SKM-1 (cell line): ENCODE measurements at regions not wholly inside any gene's neighbourhood (a gene's known extent, or its start where the extent isn't known, plus 50 kb on each side); places are given as distances from the start of the nearest gene placed in this dataset.

Source experiments
- DNase-seq: peaks from one replicate; lab custom pipeline; 2025; ENCODE audit not compliant: unreplicated experiment; lab: John Stamatoyannopoulos, UW

DNA sequence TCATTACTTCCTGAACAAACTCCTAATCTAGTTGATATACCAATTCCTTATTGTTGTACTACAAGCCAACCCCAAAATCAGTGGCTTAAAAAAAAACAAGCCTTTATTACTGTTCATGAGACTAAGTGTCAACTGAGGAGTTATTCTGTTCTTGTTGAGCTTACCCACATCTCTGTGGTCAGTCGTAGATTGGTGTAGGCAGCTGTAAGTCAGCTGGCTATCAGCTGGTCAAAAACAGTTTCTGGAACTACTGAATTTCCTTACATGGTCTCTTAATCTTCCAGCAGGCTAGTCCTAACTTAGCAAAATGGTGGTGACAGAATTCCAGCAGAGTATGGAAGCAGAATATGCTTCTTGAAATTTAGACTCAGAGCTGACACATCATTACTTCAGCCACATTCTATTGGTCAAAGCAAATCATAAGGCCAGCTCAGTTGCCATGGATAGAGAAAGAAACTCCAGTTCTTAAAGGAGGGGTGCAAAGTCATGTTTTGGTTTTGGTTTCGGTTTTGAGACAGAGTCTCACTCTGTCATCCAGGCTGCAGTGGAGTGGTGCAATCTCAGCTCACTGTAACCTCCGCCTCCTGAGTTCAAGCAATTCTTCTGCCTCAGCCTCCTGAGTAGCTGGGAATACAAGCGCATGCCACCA, 386.1 kb upstream of the MPDZ start:
- no peak for DNase-seq

DNA sequence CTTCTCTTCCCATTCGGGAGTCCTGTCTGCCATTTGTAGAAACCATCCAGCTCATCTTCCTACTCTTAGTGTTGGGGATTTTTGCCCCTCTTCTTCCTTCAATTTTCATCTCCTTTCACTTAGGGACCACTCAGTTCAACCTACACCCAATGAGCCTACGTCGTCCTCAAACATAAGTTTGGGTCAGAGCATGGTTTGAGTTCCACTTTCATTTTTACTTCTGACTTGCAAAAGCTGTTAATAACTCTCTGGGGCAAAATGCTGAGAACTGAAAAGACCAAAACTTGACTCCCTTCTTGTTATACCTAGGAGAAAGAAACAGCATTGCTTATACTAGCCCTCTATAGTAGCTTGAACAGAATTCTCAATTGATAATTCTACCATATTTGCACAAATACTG, 381.5 kb upstream of the MPDZ start:
- DNase-seq = no peak

DNA sequence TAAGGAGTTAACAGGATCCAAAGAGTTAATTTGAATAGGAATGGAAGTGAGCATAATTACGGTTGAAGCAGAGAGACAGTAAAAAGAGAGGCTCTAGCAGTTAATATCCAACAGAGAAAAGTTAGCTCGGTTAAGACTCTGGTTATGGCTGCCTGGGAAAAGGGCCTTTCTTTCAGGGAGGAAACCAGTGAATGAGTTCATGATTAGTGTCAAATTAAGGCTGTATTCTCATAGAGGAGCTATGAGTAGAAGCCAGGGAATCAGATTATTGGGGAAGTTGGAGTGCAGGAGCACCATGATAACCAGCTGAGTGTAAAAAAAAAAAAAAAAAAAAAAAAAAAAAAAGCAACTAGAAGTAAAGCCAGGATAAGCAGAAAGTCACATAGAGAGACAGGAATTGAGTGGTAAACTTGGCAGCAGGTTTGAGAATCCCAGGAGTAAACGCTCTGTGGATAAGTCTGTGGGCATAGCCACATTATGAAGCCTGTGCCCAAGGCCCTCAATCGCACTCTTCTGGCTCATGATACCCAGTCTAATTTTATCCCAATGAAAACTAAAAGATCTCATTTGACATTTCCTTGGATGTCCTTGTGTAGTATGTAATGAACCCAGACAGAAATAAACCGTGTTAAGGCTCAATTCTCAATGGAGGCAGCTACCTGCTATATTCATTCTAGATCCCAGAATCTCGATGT, 372.6 kb upstream of the MPDZ start:
- no peak for DNase-seq

DNA sequence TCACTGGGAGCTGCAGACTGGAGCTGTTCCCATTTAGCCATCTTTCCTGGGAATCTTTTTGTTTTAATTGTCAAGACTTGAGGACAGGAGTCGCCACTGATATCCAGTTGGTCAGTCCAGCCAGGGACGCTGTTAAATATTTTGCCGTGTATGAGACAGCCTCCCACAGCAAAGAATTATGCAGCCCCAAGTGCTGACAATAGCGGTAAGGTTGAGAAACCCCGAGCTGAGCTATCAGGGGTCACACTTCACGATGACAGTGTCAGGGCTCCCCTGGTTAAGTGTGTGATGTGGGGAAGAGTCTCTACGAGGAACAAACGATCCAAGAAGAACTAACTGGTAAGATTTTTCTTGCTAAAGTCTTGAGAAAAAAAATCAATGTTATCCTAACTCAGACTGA, 372.0 kb upstream of the MPDZ start:
- no peak for DNase-seq

DNA sequence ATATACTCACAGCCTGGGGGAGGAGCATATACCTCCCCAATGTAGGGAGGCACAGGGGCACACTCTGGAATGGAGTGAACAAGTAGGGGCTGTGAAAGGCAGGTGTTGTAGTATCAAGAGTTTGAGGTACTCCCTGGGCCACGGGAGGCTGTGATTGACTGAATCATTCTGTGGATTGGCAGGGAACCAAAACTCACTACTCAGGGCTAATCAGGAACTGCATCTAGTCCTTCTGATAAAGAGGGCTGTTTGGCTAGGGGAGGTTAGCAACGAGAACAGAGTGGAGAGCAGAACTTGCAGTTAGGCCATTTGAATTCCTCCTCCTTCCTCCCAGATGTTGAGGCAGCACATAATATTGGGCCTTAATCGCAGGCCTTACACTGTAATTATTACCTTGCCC, 369.2 kb upstream of the MPDZ start:
- DNase-seq = no peak

DNA sequence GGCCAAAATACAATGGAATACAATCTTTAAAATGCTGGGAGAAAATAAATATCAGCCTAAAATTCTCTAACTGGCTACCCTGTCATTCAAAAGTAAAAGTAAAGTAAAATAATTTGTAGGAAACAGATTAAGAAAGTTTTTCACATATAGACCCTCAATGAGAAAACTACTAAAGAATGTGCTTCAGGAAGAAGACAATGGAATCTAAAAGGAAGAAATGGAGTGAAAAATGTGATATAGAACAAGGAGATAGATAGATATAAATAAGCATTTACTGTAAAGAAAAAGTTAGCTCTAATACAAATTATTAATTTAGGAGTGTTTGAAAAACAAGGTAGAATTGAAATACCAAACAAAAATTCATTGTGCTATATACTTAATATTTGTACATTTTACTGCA, 368.6 kb upstream of the MPDZ start:
- DNase-seq = no peak

DNA sequence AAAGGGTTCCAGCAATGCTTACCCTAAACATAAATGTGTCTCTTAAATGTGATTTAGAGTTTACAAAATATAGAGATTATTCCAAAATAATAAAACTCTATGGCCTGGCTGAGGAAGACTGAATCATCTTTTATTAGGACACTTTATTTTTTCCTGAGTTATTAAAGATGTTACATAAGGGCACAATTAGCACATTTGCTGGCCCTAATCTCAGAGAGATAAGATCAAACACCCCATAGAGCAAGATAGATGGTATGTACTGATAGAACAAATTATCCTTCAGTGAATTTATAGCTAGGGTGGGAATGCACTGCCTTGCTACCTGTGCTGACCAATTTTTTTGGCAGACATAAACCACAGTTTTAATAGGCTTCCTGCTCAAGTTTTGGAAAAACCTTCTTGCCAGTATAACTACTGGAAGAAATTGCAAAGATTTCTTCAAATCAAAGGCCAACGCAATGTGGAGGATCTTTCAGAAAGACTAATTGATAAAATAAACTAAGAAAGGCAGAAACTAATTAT, 367.1 kb upstream of the MPDZ start:
- DNase-seq = no peak

DNA sequence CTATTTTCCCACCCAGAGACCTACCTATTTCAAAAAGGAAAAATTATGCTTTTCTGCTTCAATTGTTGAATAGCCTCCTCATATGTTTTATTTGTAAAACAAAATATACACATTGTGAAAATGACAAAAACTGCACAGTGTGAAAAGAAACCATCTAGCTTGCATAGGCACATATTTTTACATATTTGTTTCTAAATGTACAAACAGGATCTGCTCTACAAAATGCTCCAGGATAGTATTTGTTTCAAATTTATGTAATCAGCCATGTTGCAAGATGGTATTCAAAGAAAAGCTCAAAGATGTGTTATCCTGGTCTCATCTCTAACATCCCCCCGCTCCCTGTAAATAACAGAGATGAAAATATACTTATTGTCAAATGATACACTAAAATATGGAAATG, 366.1 kb upstream of the MPDZ start:
- no peak for DNase-seq

DNA sequence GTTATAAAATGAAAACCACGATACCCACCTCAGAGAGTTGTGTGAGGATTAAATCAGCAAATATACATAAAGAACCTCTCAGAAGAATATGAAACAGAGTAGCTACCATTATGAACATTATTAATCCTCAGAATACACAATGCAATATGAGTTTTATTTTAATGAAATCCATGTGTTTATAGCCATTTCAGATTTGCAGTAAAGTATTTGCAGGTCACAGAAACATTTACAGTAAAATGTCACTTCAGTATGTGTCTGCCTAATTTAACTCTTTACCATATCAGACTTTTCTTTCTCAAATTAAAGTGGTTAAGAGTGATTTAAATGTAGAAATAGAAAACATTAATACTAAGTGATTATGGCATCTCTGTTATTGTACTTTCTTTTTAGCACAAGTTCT, 365.2 kb upstream of the MPDZ start:
- DNase-seq = no peak

DNA sequence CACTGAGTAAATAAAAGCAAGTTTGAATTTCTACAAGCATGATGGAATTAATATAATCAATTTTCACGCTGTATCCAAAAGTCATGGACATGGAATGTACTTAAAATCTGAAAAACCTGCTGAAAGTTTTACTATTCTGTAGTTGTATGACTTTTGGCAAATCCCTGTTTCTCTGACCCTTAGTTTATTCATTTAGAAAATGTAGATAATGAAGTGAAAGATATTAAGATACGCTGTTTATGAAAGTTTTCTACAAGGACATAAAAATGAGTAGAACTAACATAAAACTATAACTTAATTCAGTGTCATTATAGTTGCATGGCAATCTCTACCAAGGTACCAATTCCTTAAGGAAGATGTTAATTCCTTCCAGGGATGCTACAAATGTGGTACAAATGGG, 363.2 kb upstream of the MPDZ start:
- no peak for DNase-seq

DNA sequence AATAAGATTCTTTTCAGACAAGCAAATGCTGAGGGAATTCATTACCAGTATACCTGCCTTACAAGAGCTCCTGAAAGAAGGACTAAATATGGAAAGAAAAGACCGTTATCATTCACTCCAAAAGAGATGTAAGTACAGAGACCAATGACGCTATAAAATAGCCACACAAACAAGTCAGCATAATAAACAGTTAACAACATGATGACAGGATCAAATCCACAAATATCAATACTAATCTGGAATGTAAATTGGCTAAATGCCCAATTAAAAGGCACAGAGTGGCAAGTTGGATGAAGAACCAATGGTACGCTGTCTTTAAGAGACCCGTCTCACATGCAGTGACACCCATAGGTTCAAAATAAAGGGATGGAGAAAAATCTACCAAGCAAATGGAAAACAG, 349.6 kb upstream of the MPDZ start:
- DNase-seq = no peak

DNA sequence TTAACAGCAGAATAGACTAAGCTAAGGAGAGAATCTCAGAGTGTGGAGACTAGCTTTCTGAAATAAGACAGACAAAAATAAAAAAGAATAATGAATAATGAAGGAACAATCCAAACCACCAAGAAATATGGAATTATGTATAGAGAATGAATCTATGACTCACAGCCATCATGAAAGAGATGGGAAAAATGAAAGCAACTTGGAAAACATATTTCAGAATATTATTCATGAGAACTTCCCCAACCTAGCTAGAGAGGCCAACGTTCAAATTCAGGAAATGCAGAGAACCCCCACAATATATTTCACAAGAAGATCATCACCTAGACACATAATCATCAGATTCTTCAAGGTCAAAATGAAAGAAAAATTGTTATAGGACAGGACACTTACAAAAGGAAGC, 349.0 kb upstream of the MPDZ start:
- no peak for DNase-seq

DNA sequence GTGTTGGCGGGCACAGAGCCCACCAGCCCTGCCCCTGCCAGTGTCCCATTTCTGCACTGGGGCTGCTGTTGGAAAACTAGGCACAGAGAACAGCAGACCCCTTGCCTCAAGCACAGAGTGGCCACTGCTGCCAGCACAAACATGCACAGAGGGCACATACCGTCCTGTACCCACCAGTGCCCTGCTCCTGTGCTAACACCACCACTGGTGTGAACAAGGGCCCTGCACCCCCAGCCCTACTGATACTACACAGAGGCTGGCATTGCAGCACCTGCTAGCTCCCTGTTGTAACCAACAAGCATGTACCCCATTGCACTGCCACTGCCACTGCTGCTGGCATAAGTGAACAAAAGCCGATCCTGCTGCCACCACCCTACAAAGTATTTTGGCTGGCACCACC, 348.0 kb upstream of the MPDZ start:
- no peak for DNase-seq

DNA sequence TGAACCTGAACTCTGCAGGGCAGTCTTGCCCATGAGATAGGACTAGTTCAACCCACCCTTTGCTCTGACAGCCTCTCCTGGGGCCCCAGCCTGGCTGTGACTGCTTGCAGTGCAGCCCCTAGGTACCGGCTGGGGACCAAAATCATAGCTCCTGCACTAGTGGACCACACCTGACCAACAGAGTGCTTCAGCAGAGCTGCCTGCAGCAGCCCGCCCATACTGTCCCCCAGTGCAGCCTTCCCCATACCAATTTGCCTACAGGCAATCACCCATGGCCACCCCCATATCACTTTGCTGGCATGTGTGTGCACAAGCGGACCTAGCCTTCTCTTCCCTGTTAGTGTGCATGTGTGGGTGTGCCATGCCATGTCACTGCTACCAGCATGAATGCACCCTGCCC, 347.6 kb upstream of the MPDZ start:
- no peak for DNase-seq

DNA sequence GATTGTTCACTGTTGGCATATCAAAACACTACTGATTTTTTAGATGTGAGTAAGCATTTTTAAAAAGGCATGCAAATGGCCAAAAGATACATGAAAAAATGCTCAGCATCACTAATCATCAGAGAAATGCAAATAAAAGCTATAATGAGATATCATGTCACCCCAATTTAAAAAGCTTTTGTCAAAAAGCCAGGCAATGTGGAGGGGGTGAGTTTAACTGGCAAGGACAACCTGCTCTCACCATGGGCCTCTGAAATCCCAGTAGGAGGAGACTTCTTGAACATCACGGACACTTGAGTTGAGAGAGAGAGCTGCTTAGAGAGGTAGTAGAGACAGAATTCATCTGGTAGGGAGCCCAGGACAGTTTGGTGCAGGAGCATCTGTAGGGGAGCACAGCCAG, 347.1 kb upstream of the MPDZ start:
- DNase-seq = no peak

DNA sequence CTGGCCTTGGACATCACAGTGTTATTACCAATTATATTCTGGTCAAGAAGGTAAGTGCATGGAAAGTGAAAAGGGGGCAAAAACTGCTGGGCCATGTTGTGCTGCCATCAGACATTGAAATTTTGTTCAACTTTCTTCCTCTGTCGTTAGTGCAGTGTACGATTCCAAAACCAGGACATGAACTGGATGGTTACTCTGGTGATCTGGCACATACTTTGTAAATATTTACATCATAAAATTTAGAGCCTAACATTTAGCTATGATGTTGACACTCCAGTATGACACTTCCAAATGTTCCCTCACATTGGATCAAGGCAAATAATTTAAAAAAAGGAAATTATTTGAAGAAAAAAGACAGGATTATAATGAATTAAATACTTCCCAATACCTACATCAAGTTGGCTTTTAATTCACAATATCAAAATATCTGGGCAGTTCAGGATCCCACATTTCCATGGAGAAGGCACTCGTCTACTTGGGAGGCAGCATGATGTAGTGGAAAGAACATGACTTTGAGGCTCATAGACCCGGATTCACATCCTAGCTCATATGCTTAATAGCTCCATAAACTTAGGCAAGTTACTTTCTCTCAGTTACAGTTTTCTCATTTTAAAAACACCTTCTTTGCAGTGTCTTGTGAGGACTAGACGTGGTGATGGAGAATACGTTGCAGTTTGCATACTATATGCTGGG, 342.5 kb upstream of the MPDZ start:
- no peak for DNase-seq

DNA sequence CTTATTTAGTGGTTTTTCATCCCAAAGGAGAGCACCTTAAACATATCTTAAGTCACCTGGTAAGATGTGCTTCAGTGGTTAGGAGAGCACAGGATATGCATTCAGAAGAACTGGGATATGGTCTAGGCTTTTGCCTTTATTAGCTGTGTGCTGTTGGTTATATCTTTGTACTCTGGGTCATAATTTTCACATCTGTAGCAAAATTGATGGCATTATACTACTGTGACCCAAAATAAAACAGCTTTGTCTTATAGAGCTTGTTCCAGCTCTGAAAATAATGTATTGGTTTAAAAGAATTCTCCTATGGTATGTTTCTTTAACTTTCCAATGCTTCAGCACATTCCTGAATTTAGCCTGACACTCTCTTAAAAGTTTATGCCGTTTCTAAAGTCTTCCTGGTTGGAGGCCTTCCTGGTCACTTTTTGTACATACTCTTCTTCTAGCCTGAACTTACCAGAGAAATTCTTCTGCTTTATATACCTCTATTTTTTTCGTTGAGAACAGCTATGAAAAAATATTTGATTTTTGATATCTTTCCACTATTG, 337.1 kb upstream of the MPDZ start:
- DNase-seq = no peak

DNA sequence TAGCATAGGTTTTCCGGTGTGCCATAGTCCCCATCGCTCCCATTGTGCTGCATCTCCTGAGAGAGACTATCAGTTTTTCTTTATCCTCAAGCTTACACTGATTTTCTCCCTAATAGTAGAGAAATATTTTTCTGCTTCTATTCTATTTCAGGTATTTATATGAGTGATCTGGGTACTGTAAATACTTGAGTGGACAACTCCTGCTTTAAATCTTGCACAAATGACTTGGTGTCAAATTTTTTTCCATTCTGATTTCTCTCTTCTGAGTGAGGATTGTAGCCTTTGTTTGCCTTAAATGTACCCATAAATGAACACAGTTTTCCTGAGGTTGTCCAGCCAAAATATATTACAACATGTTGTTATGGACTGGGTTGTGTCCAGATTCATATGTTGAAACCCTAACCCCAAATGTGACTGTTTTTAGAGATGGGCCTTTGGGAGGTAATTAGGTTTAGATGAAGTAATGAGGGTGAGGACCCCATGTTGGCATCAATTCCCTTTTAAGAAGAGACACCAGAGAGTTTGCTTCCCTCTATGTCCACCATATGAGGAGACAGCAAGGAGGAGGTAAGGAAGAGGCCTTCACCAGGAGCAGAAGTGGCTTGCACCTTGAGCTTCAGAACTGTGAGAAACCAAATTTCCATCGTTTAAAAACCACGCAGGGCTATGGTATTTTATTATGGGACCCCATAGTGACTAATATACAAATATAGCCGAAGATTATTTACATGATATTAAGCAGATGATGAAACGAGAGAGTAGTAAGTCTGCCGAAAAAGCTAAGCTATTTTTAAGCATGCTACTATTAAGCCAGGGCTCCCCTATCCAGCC, 336.4 kb upstream of the MPDZ start:
- no peak for DNase-seq

DNA sequence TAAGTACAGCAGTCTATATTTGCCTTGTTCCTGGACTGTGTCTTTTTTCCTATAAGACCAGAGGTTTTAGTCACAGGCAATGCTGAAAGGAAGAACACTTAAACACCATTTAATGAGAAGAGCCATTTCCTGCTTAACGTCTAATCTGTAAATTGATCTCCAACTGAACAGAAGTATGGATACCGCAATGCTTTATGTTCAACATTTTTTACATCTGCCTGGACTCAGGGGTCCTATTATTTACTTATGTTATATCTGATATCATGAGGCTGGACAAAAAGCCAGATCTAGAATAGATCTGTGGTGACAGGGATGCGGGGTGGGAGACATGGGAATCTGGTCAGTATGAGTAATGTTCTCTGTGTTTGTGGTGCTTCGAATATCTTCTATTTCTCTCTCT, 334.6 kb upstream of the MPDZ start:
- DNase-seq = no peak

DNA sequence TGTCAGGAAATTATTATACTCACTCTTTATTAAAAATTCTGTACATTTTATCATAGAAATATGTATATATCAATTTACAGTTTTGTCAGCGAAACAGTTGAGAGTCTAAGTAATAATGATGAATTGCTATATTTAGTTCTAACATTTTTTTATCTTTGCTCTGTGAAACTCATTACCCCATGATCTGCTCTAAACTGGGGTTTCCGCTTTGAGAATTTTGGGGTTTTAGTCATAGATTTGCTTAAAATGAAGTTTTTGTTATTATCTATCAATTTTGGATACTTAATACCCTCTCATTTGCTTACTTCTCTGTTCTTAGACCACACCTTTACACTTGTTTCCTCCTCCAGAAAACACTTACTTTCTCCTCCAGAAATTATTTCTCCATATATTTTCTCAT, 333.8 kb upstream of the MPDZ start:
- DNase-seq = no peak

DNA sequence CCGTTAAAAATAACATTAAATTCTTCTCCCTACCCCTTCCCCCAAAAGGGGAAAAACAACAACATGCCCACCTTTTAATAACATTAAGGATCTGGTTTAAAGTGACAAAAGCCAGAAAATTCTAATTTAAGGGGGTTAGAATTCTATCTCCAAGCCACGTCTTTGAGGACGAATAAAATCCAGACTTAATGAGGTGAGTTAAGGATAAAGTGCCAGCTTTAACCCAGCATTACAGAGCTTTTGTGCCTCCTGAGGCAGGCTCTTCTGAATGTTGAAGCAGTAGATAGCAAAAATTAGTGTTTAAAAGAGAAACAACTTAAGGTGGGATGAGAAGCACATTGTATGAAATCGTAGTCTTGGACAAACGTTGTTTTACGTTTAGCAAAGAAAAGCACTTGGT, 329.0 kb upstream of the MPDZ start:
- DNase-seq = no peak
